ENCODE measurements at regions not wholly inside any gene's neighbourhood (a gene's known extent, or its start where the extent isn't known, plus 50 kb on each side); places are given as distances from the start of the nearest gene placed in this dataset.

DNA sequence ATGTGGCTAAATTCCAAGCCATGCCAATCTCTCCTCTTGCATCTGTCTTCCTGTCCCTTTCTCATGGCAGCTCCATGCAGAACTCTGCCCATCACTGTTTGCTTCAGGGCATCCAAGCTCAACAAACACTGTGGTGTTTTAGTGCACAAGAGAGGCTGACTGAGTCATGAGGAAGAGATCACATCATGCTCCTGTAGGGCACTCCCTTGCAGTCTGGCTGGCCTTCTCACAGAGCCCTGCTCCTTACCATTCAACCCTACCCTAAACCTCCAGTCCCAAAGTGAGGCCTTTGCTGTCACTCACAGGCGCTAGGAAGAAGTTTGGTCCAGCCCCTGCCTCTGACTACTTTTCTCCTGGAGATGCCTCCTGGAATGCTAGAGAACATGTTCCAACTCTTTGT is 194.0 kb downstream of the LRATD1 start:
- in situ Hi-C loops (cut with MboI) = no loop called here
- no TSS peak for BruUV-seq (replicated peaks)
- Histone ChIP-seq H3K36me3 (ENCODE audit: control insufficient read depth in 2 of 2, insufficient read depth in 2 of 2, low read length in 1 of 2) (no peaks in the 10 kb centered on the region), H2AFZ (ENCODE audit: control insufficient read depth, low read depth, low read length) (no peak overlapping the region), H3K79me2 (ENCODE audit: control insufficient read depth, insufficient read depth, low read length) (no peaks in the 10 kb centered on the region), H3K4me1 (ENCODE audit: control insufficient read depth, insufficient read depth, low read length) (no peaks in the 10 kb centered on the region), H3K27me3 (replicated peaks in 1 of 2; ENCODE audit: control insufficient read depth in 2 of 2, insufficient read depth in 2 of 2, low read length in 1 of 2) (no peaks in the 10 kb centered on the region; a peak in 1 of 4 replicates), H4K20me1 (ENCODE audit: control insufficient read depth, insufficient read depth) (no peaks in the 10 kb centered on the region), H3K9ac (ENCODE audit: control insufficient read depth, insufficient read depth, low read length) (no peak overlapping the region), H3K4me3 (no peak overlapping the region), H3K27ac (ENCODE audit: control insufficient read depth, insufficient read depth) (no peak overlapping the region), H3K9me3 (replicated peaks; ENCODE audit: control insufficient read depth, insufficient read depth, low read length) (no peaks in the 10 kb centered on the region), H3K4me2 (ENCODE audit: control insufficient read depth, insufficient read depth) (no peak overlapping the region)
- TF ChIP-seq KAT2A (conservative IDR thresholded peaks at IDR 0.05; ENCODE audit: control insufficient read depth, low read depth, low read length) = no peak
- TF ChIP-seq NR2C2 (IDR thresholded peaks at IDR 0.05; ENCODE audit: borderline replicate concordance, control insufficient read depth, insufficient read length, low read depth) = no peak
- TF ChIP-seq FOXK2 (IDR thresholded peaks at IDR 0.05) = no peak
- no peak for TF ChIP-seq SREBF2 (IDR thresholded peaks at IDR 0.05; ENCODE audit: low read length)
- TF ChIP-seq, protein P1, sequence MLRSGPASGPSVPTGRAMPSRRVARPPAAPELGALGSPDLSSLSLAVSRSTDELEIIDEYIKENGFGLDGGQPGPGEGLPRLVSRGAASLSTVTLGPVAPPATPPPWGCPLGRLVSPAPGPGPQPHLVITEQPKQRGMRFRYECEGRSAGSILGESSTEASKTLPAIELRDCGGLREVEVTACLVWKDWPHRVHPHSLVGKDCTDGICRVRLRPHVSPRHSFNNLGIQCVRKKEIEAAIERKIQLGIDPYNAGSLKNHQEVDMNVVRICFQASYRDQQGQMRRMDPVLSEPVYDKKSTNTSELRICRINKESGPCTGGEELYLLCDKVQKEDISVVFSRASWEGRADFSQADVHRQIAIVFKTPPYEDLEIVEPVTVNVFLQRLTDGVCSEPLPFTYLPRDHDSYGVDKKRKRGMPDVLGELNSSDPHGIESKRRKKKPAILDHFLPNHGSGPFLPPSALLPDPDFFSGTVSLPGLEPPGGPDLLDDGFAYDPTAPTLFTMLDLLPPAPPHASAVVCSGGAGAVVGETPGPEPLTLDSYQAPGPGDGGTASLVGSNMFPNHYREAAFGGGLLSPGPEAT (IDR thresholded peaks at IDR 0.05; ENCODE audit: low read depth) = no peak
- no peak for TF ChIP-seq BCLAF1 (IDR thresholded peaks at IDR 0.05)
- no peak for TF ChIP-seq MEF2A (IDR thresholded peaks at IDR 0.05; ENCODE audit: insufficient read depth, low read depth, low read length)
- TF ChIP-seq TARDBP (IDR thresholded peaks at IDR 0.05; ENCODE audit: borderline replicate concordance) = no peak
- no peak for TF ChIP-seq IRF4 (IDR thresholded peaks at IDR 0.05; ENCODE audit: low read depth, low read length)
- TF ChIP-seq BMI1 (IDR thresholded peaks at IDR 0.05; ENCODE audit: borderline replicate concordance) = no peak
- no peak for TF ChIP-seq EZH2 (IDR thresholded peaks at IDR 0.05; ENCODE audit: borderline replicate concordance, control insufficient read depth, low read depth, low read length)
- TF ChIP-seq, protein P2, sequence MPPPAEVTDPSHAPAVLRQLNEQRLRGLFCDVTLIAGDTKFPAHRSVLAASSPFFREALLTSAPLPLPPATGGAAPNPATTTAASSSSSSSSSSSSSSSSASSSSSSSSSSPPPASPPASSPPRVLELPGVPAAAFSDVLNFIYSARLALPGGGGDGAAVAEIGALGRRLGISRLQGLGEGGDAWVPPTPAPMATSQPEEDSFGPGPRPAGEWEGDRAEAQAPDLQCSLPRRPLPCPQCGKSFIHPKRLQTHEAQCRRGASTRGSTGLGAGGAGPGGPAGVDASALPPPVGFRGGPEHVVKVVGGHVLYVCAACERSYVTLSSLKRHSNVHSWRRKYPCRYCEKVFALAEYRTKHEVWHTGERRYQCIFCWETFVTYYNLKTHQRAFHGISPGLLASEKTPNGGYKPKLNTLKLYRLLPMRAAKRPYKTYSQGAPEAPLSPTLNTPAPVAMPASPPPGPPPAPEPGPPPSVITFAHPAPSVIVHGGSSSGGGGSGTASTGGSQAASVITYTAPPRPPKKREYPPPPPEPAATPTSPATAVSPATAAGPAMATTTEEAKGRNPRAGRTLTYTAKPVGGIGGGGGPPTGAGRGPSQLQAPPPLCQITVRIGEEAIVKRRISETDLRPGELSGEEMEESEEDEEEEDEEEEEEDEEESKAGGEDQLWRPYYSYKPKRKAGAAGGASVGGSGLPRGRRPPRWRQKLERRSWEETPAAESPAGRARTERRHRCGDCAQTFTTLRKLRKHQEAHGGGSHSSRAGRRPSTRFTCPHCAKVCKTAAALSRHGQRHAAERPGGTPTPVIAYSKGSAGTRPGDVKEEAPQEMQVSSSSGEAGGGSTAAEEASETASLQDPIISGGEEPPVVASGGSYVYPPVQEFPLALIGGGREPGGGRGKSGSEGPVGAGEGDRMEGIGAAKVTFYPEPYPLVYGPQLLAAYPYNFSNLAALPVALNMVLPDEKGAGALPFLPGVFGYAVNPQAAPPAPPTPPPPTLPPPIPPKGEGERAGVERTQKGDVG (CRISPR knock-in tag; IDR thresholded peaks at IDR 0.05) = no peak
- TF ChIP-seq YY1 (IDR thresholded peaks at IDR 0.05; ENCODE audit: low read depth, low read length) = no peak
- TF ChIP-seq BHLHE40 (IDR thresholded peaks at IDR 0.05; ENCODE audit: borderline replicate concordance in 1 of 2, low read depth in 2 of 2, low read length in 1 of 2) = no peak
- no peak for TF ChIP-seq ZBED1 (IDR thresholded peaks at IDR 0.05; ENCODE audit: borderline replicate concordance)
- DNase-seq (ENCODE audit: low read depth, low spot score) (no peak), ATAC-seq (no peak), FAIRE-seq (no peak)
- RAD21 ChIA-PET (ENCODE audit: unreplicated experiment) = no interaction called here
- CTCF ChIA-PET = no interaction called here
- SMC1A ChIA-PET (ENCODE audit: uncharacterized antibody, unreplicated experiment) = no interaction called here
- POLR2A ChIA-PET = no interaction called here
- intact Hi-C loops (cut with micrococcal nuclease; ENCODE audit: unreplicated experiment) = no loop called here
- WGBS (ENCODE audit: insufficient coverage, insufficient replicate concordance, low lambda C conversion rate, missing lambda C conversion rate) = 7% methylated on average over 1 of the region's 1 CpG

Measured in GM12878 (cell line).